Nephron (organoid): ENCODE measurements at regions not wholly inside any gene's neighbourhood (a gene's known extent, or its start where the extent isn't known, plus 50 kb on each side); places are given as distances from the start of the nearest gene placed in this dataset.
"Not testable (repeated sequence)": the region's sequence is repeated elsewhere in the genome, so short reads cannot be mapped to it uniquely, and the experiment has no call there.

ENCODE experiments used
- H3K27ac Mint-ChIP-seq, 3 experiments: 2 replicates each; pipeline ENCODE4 v1.8.0; 2020; ENCODE audit warnings: mixed read lengths in 3 of 3, mild to moderate bottlenecking in 2 of 3, moderate library complexity in 1 of 3
- H3K27me3 Mint-ChIP-seq: 2 replicates; pipeline ENCODE4 v1.8.0; 2021; ENCODE audit warnings: low read depth, mild to moderate bottlenecking, moderate library complexity, mixed read lengths
- H3K36me3 Mint-ChIP-seq: 2 replicates; pipeline ENCODE4 v1.8.0; 2020; ENCODE audit warnings: low read depth, mixed read lengths
- H3K4me1 Mint-ChIP-seq: 2 replicates; pipeline ENCODE4 v1.8.0; 2020; ENCODE audit warnings: mixed read lengths
- H3K4me3 Mint-ChIP-seq, 3 experiments: 2 replicates each; pipeline ENCODE4 v1.8.0; 2020; ENCODE audit warnings: mild to moderate bottlenecking in 3 of 3, mixed read lengths in 3 of 3, moderate library complexity in 2 of 3
- H3K9me3 Mint-ChIP-seq: 2 replicates; pipeline ENCODE4 v1.8.0; 2020; ENCODE audit warnings: mixed read lengths
- CTCF ChIP-seq, 3 experiments: fragments of 200-600 bp; sonication (generic); IDR thresholded peaks; one replicate each; pipeline ENCODE4 v1.5.0; 2021; ENCODE audit warnings: antibody characterized with exemption in 3 of 3; ENCODE audit not compliant: unreplicated experiment in 3 of 3

- no peak overlapping the region for H3K4me3 Mint-ChIP-seq
These were observed 148.2 kb upstream of the FAT1 start for GRCh38 chr4:186871856-186872255.

GRCh38 chr4:186873095-186873494 is 149.4 kb upstream of the FAT1 start:
- peaks cover 10% of the 10 kb centered on the region for H3K36me3 Mint-ChIP-seq
- not testable (repeated sequence) for H3K27me3 Mint-ChIP-seq, H3K27ac Mint-ChIP-seq, H3K4me1 Mint-ChIP-seq, H3K4me3 Mint-ChIP-seq
- H3K9me3 Mint-ChIP-seq, result peaks cover 32% of the 10 kb centered on the region

More at GRCh38 chr4:186871856-186872255, 148.2 kb upstream of the FAT1 start:
- Mint-ChIP-seq H3K27ac (no peak overlapping the region), H3K36me3 (peaks cover 10% of the 10 kb centered on the region), H3K9me3 (peaks cover 35% of the 10 kb centered on the region), H3K4me1 (no peaks in the 10 kb centered on the region), H3K27me3 (no peaks in the 10 kb centered on the region)
- no peak for TF ChIP-seq CTCF (IDR thresholded peaks at IDR 0.05; ENCODE audit: unreplicated experiment in 3 of 3)

GRCh38 chr4:186875476-186875875 is 151.8 kb upstream of the FAT1 start:
- Mint-ChIP-seq H3K36me3 (peaks cover 10% of the 10 kb centered on the region), H3K4me3 (no peak overlapping the region), H3K9me3 (peaks cover 32% of the 10 kb centered on the region), H3K27ac (no peak overlapping the region), H3K4me1 (no peaks in the 10 kb centered on the region), H3K27me3 (no peaks in the 10 kb centered on the region)
- TF ChIP-seq CTCF (IDR thresholded peaks at IDR 0.05; ENCODE audit: unreplicated experiment in 3 of 3), result no peak

GRCh38 chr4:186876961-186877626 is 153.4 kb upstream of the FAT1 start:
- Mint-ChIP-seq H3K4me1 (no peaks in the 10 kb centered on the region), H3K27me3 (no peaks in the 10 kb centered on the region), H3K27ac (no peak overlapping the region), H3K9me3 (peaks cover 22% of the 10 kb centered on the region), H3K36me3 (peaks cover 10% of the 10 kb centered on the region), H3K4me3 (no peak overlapping the region)
- TF ChIP-seq CTCF (IDR thresholded peaks at IDR 0.05; ENCODE audit: unreplicated experiment in 3 of 3), result no peak

- Mint-ChIP-seq H3K27ac (no peak overlapping the region), H3K4me3 (no peak overlapping the region), H3K36me3 (peaks cover 8% of the 10 kb centered on the region), H3K4me1 (no peaks in the 10 kb centered on the region), H3K27me3 (no peaks in the 10 kb centered on the region), H3K9me3 (peaks cover 14% of the 10 kb centered on the region)
- TF ChIP-seq CTCF (IDR thresholded peaks at IDR 0.05; ENCODE audit: unreplicated experiment in 3 of 3), result no peak
These were observed 154.6 kb upstream of the FAT1 start for GRCh38 chr4:186878203-186878776.

- TF ChIP-seq CTCF (IDR thresholded peaks at IDR 0.05; ENCODE audit: unreplicated experiment in 3 of 3), result no peak
- H3K4me1 Mint-ChIP-seq, result peaks cover 10% of the 10 kb centered on the region
- no peak overlapping the region for H3K4me3 Mint-ChIP-seq
- no peaks in the 10 kb centered on the region for H3K9me3 Mint-ChIP-seq
- peaks cover 7% of the 10 kb centered on the region for H3K27me3 Mint-ChIP-seq
- H3K27ac Mint-ChIP-seq, result no peak overlapping the region
- no peaks in the 10 kb centered on the region for H3K36me3 Mint-ChIP-seq
These were observed 158.0 kb upstream of the FAT1 start for GRCh38 chr4:186881521-186882220.
